ENCODE measurements at regions not wholly inside any gene's neighbourhood (a gene's known extent, or its start where the extent isn't known, plus 50 kb on each side); places are given as distances from the start of the nearest gene placed in this dataset.

GRCh38 chr5:129216001-129216400, 121.5 kb downstream of the ISOC1 start:
- TF ChIP-seq ZNF274 (IDR thresholded peaks at IDR 0.05; ENCODE audit: low read length): no peak
- TF ChIP-seq ZNF274 (tag by site-specific recombination; IDR thresholded peaks at IDR 0.05; ENCODE audit: borderline replicate concordance): no peak
- TF ChIP-seq ZNF426 (tag by site-specific recombination; IDR thresholded peaks at IDR 0.05): no peak
- no peak for TF ChIP-seq ZNF155 (tag by site-specific recombination; IDR thresholded peaks at IDR 0.05)
- TF ChIP-seq ZNF510 (tag by site-specific recombination; IDR thresholded peaks at IDR 0.05; ENCODE audit: insufficient replicate concordance): no peak
- no peak for TF ChIP-seq CTCF (tag by site-specific recombination; IDR thresholded peaks at IDR 0.05)
- TF ChIP-seq ZNF266 (tag by site-specific recombination; IDR thresholded peaks at IDR 0.05; ENCODE audit: low read depth): no peak
- no peak for TF ChIP-seq ZNF670 (tag by site-specific recombination; IDR thresholded peaks at IDR 0.05; ENCODE audit: low read depth)
- TF ChIP-seq ZNF292 (tag by site-specific recombination; IDR thresholded peaks at IDR 0.05; ENCODE audit: borderline replicate concordance, low read depth): no peak
- no peak for TF ChIP-seq ZNF423 (tag by site-specific recombination; IDR thresholded peaks at IDR 0.05)
- no peak for TF ChIP-seq ZNF548 (tag by site-specific recombination; IDR thresholded peaks at IDR 0.05)
- TF ChIP-seq ZNF140 (tag by site-specific recombination; IDR thresholded peaks at IDR 0.05): no peak
- TF ChIP-seq ZNF518A (tag by site-specific recombination; conservative IDR thresholded peaks at IDR 0.05; ENCODE audit: low read depth): no peak

Data from HEK293 (cell line).